ENCODE measurements at regions not wholly inside any gene's neighbourhood (a gene's known extent, or its start where the extent isn't known, plus 50 kb on each side); places are given as distances from the start of the nearest gene placed in this dataset.

GRCh38 chr12:18868717-18869116 lies 130.8 kb downstream of the CAPZA3 start:
- intact Hi-C loops (cut with micrococcal nuclease) = no loop called here
- peaks cover 0 to 8% of the 10 kb centered on the region in 2 donors for H3K27me3 Mint-ChIP-seq (ENCODE audit: low read depth in 2 of 2)
- no peaks in the 10 kb centered on the region for H3K27me3 ChIP-seq (ENCODE audit: control insufficient read depth, insufficient read depth, low read length)
- H3K4me3 Mint-ChIP-seq = no peak overlapping the region
- H3K27ac ChIP-seq (ENCODE audit: low read length) = no peak overlapping the region
- no peak for TF ChIP-seq CTCF (IDR thresholded peaks at IDR 0.05)
- H3K36me3 Mint-ChIP-seq = no peaks in the 10 kb centered on the region
- no CpG with 5 or more reads among the region's 2 CpGs for WGBS (ENCODE audit: insufficient coverage)
- H3K36me3 ChIP-seq (ENCODE audit: control insufficient read depth, insufficient read depth, low read length) = no peaks in the 10 kb centered on the region
- no peak overlapping the region for H3K27ac Mint-ChIP-seq
- H3K9me3 ChIP-seq (ENCODE audit: control insufficient read depth, insufficient read depth, low read length) = no peaks in the 10 kb centered on the region
- no peak overlapping the region for H3K4me3 ChIP-seq (ENCODE audit: low read length)
- ATAC-seq (no peak), DNase-seq (no peak)
- H3K9me3 Mint-ChIP-seq = no peaks in the 10 kb centered on the region
- H3K4me1 ChIP-seq (ENCODE audit: control insufficient read depth, insufficient read depth, low read length) = no peaks in the 10 kb centered on the region
- H3K4me1 Mint-ChIP-seq = no peaks in the 10 kb centered on the region

- H3K36me3 ChIP-seq (ENCODE audit: control insufficient read depth, insufficient read depth, low read length) = no peaks in the 10 kb centered on the region
- H3K9me3 ChIP-seq (ENCODE audit: control insufficient read depth, insufficient read depth, low read length) = peaks cover 2% of the 10 kb centered on the region
- DNase-seq = no peak
- Mint-ChIP-seq H3K27ac (no peak overlapping the region), H3K4me1 (no peaks in the 10 kb centered on the region), H3K9me3 (no peaks in the 10 kb centered on the region), H3K4me3 (no peak overlapping the region), H3K27me3 (ENCODE audit: low read depth in 2 of 2) (no peaks in the 10 kb centered on the region), H3K36me3 (no peaks in the 10 kb centered on the region)
- TF ChIP-seq CTCF (IDR thresholded peaks at IDR 0.05) = no peak
- H3K27ac ChIP-seq (ENCODE audit: low read length) = no peak overlapping the region
- no peaks in the 10 kb centered on the region for H3K27me3 ChIP-seq (ENCODE audit: control insufficient read depth, insufficient read depth, low read length)
- no peak for ATAC-seq
- intact Hi-C loops (cut with micrococcal nuclease) = no loop called here
- no peak overlapping the region for H3K4me3 ChIP-seq (ENCODE audit: low read length)
- H3K4me1 ChIP-seq (ENCODE audit: control insufficient read depth, insufficient read depth, low read length) = no peaks in the 10 kb centered on the region
- 37% methylated on average over 2 of the region's 2 CpGs for WGBS (ENCODE audit: insufficient coverage)
These were observed 134.9 kb downstream of the CAPZA3 start for GRCh38 chr12:18872770-18873169.

GRCh38 chr12:18878676-18879180 lies 140.8 kb downstream of the CAPZA3 start:
- intact Hi-C loops (cut with micrococcal nuclease) = no loop called here
- H3K27ac Mint-ChIP-seq = no peak overlapping the region
- no peak for ATAC-seq

More at GRCh38 chr12:18878676-18879180, 140.8 kb downstream of the CAPZA3 start:
- H3K9me3 Mint-ChIP-seq = no peaks in the 10 kb centered on the region
- Histone ChIP-seq H3K27ac (ENCODE audit: low read length) (no peak overlapping the region), H3K36me3 (ENCODE audit: control insufficient read depth, insufficient read depth, low read length) (no peaks in the 10 kb centered on the region), H3K27me3 (ENCODE audit: control insufficient read depth, insufficient read depth, low read length) (no peaks in the 10 kb centered on the region), H3K4me1 (ENCODE audit: control insufficient read depth, insufficient read depth, low read length) (no peaks in the 10 kb centered on the region), H3K9me3 (ENCODE audit: control insufficient read depth, insufficient read depth, low read length) (peaks cover 2% of the 10 kb centered on the region), H3K4me3 (ENCODE audit: low read length) (no peak overlapping the region)
- DNase-seq = no peak
- H3K27me3 Mint-ChIP-seq (ENCODE audit: low read depth in 2 of 2) = no peaks in the 10 kb centered on the region
- H3K4me1 Mint-ChIP-seq = no peaks in the 10 kb centered on the region
- WGBS (ENCODE audit: insufficient coverage) = 72% methylated on average over 2 of the region's 2 CpGs
- TF ChIP-seq CTCF (IDR thresholded peaks at IDR 0.05) = no peak
- H3K4me3 Mint-ChIP-seq = no peak overlapping the region
- H3K36me3 Mint-ChIP-seq = no peaks in the 10 kb centered on the region

Data from natural killer cell (primary cell).